HG03175 (cell line): ENCODE measurements at regions not wholly inside any gene's neighbourhood (a gene's known extent, or its start where the extent isn't known, plus 50 kb on each side); places are given as distances from the start of the nearest gene placed in this dataset.

Experiments used
- ATAC-seq: cut with Tn5 transposase; IDR thresholded peaks from one replicate; pipeline ENCODE4 v1.9.1; 2021; ENCODE audit warnings: mild to moderate bottlenecking, moderate library complexity; ENCODE audit not compliant: unreplicated experiment

- ATAC-seq = no peak
These were observed 96.1 kb upstream of the SGCD start for GRCh38 chr5:156230887-156231286.

DNA sequence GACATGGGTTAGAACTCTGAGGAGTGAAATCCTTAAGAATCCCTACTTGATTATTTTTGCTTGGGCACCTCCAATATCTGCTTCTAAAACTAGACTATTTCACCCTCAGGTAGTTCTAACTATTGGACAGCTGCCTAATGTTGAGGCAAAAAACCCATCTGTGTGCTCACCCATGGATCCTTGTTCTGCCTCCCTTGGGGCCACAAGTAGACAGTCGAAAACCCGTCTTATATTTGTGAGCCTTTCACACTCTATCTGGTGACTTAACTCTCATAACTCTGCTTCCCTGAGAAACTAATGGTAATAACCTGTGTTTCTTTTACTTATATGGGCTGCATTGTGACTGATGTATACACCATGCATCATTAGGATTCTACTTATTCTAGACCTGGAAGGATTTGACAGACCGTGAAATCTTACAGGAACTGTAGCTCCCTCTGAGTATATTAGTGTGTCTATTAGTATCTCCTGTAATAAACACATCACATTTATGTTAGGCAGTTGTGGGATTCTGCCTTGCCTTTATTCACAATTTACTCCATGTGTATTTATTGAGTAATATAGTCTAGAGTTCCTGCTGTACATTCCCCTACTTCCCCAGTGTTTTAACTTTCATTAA is 94.6 kb upstream of the SGCD start:
- no peak for ATAC-seq

- ATAC-seq = no peak
These were observed 89.6 kb upstream of the SGCD start for GRCh38 chr5:156237361-156237760.

GRCh38 chr5:156239800-156240199 is 87.2 kb upstream of the SGCD start:
- ATAC-seq = no peak

GRCh38 chr5:156240414-156240813 is 86.5 kb upstream of the SGCD start:
- ATAC-seq = no peak

- no peak for ATAC-seq
These were observed 85.7 kb upstream of the SGCD start for GRCh38 chr5:156241266-156241665.

DNA sequence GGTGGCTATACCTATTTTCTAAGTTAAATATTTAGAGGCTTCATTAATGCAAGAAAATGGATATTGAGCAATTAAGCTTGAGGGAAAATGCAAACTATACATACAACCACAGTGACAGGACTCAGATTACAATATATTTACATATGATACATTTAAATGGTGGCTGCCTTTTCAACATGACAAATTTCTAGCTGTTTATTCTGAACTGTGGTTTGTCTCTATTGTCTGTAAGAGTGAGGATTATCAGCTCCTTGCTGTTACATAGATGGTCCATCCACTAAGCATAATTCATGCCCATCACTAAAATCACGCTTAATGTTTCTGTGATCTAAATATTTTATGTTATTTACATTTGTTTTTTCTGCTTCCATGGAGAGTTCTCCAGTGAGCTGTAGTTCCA is 81.1 kb upstream of the SGCD start:
- no peak for ATAC-seq

GRCh38 chr5:156251076-156251475 is 75.9 kb upstream of the SGCD start:
- ATAC-seq = no peak

DNA sequence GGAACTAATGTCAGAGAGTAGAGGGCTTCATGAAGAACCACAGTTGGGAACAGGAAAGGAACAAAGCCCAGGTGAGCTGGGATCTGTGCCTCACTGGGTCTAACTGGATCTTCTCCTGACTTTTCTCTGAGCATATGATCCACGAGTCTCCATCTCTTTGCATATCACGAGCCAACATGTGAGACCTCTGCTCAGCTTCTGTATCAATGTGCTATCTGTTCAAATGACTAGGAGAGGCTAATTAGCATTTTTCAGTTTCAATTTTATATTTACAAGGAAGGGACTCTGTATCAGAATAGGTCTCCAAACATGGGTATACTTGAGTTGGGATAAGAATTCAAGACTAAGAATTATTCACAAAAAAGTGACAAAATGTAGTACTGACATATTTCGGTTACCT is 73.8 kb upstream of the SGCD start:
- no peak for ATAC-seq

GRCh38 chr5:156254196-156254595 is 72.8 kb upstream of the SGCD start:
- ATAC-seq = no peak

DNA sequence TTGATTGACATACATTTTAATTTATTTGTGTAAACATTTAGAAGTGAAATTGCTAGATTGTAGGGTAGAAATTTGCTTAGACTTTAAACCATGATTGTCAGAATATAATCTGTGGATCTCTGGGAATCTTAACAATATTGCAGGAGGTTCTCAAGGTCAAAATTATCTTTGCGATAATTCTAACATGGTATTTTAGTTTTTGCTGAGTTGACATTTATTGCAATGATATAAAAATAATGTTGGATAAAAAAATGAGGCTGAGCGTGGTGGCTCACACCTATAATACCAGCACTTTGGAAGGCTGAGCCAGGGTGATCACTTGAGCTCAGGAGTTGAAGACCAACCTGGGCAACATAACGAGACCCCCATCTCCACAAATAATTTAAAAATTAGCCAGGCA is 70.3 kb upstream of the SGCD start:
- ATAC-seq = no peak

DNA sequence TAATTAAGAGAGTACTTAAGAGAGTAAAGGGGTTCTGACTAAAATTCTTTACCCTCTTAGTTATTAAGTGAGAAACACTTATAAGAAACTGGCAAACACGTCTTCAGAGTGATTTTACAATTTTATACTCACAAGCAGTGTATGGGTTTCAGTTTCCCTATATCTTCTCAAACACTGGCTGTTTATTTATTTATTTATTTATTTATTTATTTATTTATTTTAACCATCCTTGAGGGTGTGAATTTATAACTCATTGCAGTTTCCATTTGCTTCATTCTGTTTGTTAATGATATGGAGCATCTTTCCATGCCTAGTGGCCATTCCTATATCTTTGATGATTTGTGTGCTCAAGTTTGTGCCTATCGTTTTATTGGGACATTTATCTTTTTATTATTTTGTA is 68.0 kb upstream of the SGCD start:
- ATAC-seq = no peak

- ATAC-seq = no peak
These were observed 67.3 kb upstream of the SGCD start for GRCh38 chr5:156259618-156260017.

DNA sequence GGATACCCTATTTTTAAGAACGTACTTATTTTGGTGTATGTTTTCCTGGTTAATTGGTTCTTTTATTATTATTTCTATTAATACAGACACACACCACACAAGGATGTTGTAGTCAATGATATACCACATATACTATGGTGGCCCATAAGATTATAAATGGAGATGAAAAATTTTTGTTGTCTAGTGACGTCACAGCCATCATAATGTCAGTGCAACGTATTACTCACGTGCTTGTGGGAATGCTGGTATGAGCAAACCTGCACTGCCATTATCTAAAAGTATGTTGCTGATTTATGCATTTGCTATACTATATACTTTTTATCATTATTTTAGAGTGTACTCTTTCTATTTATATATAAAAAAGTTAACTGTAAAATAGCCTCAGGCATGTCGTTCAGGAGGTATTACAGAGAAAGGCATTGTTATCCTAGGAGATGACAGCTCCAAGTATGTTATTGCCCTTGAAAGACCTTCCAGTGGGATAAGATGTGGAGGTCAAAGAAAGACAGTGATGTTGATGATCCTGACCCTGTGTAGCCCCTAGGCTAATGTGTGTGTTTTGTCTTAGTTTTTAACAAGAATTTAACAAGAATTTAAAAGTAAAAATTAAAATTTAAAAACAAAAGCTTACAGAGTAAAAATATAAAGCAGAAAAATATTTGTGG is 65.6 kb upstream of the SGCD start:
- ATAC-seq = no peak

- no peak for ATAC-seq
These were observed 55.4 kb upstream of the SGCD start for GRCh38 chr5:156271569-156271968.

DNA sequence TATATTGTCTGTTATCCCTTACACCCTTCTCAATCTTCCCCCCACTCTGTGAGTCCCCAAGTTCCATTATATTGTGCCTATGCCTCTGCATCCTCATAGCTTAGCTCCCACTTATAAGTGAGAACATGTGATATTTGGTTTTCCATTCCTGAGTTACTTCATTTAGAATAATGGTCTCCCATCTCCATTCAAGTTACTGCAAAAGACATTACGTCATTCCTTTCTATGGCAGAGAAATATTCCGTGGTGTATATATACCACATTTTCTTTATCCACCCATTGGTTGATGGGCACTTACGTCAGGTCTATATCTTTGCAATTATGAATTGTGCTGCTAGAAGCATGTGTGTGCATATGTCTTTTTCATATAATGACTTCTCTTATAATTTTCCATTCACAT is 54.8 kb upstream of the SGCD start:
- ATAC-seq = no peak

- no peak for ATAC-seq
These were observed 53.6 kb upstream of the SGCD start for GRCh38 chr5:156273325-156273724.

GRCh38 chr5:156274453-156274852 is 52.5 kb upstream of the SGCD start:
- ATAC-seq = no peak
